ENCODE measurements at regions not wholly inside any gene's neighbourhood (a gene's known extent, or its start where the extent isn't known, plus 50 kb on each side); places are given as distances from the start of the nearest gene placed in this dataset.

- Mint-ChIP-seq H3K4me3 (no peak overlapping the region), H3K27me3 (peaks cover 3% of the 10 kb centered on the region), H3K27ac (no peak overlapping the region), H3K36me3 (no peaks in the 10 kb centered on the region), H3K4me1 (ENCODE audit: unreplicated experiment) (no peaks in the 10 kb centered on the region), H3K9me3 (no peaks in the 10 kb centered on the region)
- DNase-seq (ENCODE audit: extremely low spot score, unreplicated experiment), result no peak
- no peak for TF ChIP-seq CTCF (conservative IDR thresholded peaks at IDR 0.05)
These were observed 365.5 kb upstream of the PFKP start for GRCh38 chr10:2701802-2702201.

GRCh38 chr10:2700626-2701305 lies 366.6 kb upstream of the PFKP start:
- peaks cover 3% of the 10 kb centered on the region for H3K27me3 Mint-ChIP-seq
- no peak overlapping the region for H3K27ac Mint-ChIP-seq
- no peak for DNase-seq (ENCODE audit: extremely low spot score, unreplicated experiment)
- H3K4me1 Mint-ChIP-seq (ENCODE audit: unreplicated experiment), result no peaks in the 10 kb centered on the region
- no peak for TF ChIP-seq CTCF (conservative IDR thresholded peaks at IDR 0.05)
- no peaks in the 10 kb centered on the region for H3K36me3 Mint-ChIP-seq
- H3K9me3 Mint-ChIP-seq, result no peaks in the 10 kb centered on the region
- H3K4me3 Mint-ChIP-seq, result no peak overlapping the region

GRCh38 chr10:2688958-2689357 lies 378.4 kb upstream of the PFKP start:
- no peaks in the 10 kb centered on the region for H3K36me3 Mint-ChIP-seq
- no peak overlapping the region for H3K4me3 Mint-ChIP-seq
- H3K4me1 Mint-ChIP-seq (ENCODE audit: unreplicated experiment), result no peaks in the 10 kb centered on the region
- no peaks in the 10 kb centered on the region for H3K9me3 Mint-ChIP-seq
- H3K27me3 Mint-ChIP-seq, result peaks cover 4% of the 10 kb centered on the region
- no peak for DNase-seq (ENCODE audit: extremely low spot score, unreplicated experiment)
- H3K27ac Mint-ChIP-seq, result no peak overlapping the region
- TF ChIP-seq CTCF (conservative IDR thresholded peaks at IDR 0.05), result no peak

- TF ChIP-seq CTCF (conservative IDR thresholded peaks at IDR 0.05), result no peak
- H3K27ac Mint-ChIP-seq, result no peak overlapping the region
- no peaks in the 10 kb centered on the region for H3K4me1 Mint-ChIP-seq (ENCODE audit: unreplicated experiment)
- DNase-seq (ENCODE audit: extremely low spot score, unreplicated experiment), result no peak
- H3K4me3 Mint-ChIP-seq, result no peak overlapping the region
- no peaks in the 10 kb centered on the region for H3K36me3 Mint-ChIP-seq
- no peaks in the 10 kb centered on the region for H3K9me3 Mint-ChIP-seq
- peaks cover 16% of the 10 kb centered on the region for H3K27me3 Mint-ChIP-seq
These were observed 380.7 kb upstream of the PFKP start for GRCh38 chr10:2686691-2687090.

GRCh38 chr10:2682491-2682890 lies 384.9 kb upstream of the PFKP start:
- Mint-ChIP-seq H3K4me3 (no peak overlapping the region), H3K9me3 (no peaks in the 10 kb centered on the region), H3K27me3 (peaks cover 17% of the 10 kb centered on the region), H3K27ac (no peak overlapping the region), H3K36me3 (no peaks in the 10 kb centered on the region), H3K4me1 (ENCODE audit: unreplicated experiment) (no peaks in the 10 kb centered on the region)
- DNase-seq (ENCODE audit: extremely low spot score, unreplicated experiment), result no peak
- no peak for TF ChIP-seq CTCF (conservative IDR thresholded peaks at IDR 0.05)

- H3K4me1 Mint-ChIP-seq (ENCODE audit: unreplicated experiment), result no peaks in the 10 kb centered on the region
- no peak overlapping the region for H3K27ac Mint-ChIP-seq
- H3K4me3 Mint-ChIP-seq, result no peak overlapping the region
- H3K36me3 Mint-ChIP-seq, result no peaks in the 10 kb centered on the region
- H3K9me3 Mint-ChIP-seq, result no peaks in the 10 kb centered on the region
- no peak for DNase-seq (ENCODE audit: extremely low spot score, unreplicated experiment)
- TF ChIP-seq CTCF (conservative IDR thresholded peaks at IDR 0.05), result no peak
- peaks cover 17% of the 10 kb centered on the region for H3K27me3 Mint-ChIP-seq
These were observed 385.5 kb upstream of the PFKP start for GRCh38 chr10:2681891-2682290.
